NCI-H2227 treated with DMSO at 0.1 percent for 48 hours (cell line): ENCODE measurements at regions not wholly inside any gene's neighbourhood (a gene's known extent, or its start where the extent isn't known, plus 50 kb on each side); places are given as distances from the start of the nearest gene placed in this dataset.

Experiments
- DNase-seq: peaks from one replicate; lab custom pipeline; 2025; lab: John Stamatoyannopoulos, UW

- DNase-seq: no peak
These were observed 494.1 kb upstream of the ARID1B start for GRCh38 chr6:156283091-156283490.

DNA sequence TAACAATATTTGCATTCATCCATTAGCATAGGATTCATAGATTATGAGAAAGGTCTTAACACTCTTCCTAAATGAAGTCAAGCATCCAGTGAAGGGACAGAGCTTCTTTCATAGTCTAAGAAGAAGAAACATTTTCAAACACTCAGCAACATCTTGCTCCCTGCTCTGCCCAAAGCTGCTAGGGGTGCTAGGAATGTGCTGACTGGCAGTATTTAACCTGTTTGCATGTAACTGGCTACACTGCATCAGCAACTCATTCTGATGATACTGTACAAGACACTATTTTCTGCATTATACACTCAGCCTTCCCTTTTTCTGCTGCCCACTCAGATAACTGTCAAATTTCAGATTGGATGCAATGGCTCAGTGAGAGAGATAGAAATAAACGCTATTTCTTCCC, 495.1 kb upstream of the ARID1B start:
- DNase-seq: no peak

DNA sequence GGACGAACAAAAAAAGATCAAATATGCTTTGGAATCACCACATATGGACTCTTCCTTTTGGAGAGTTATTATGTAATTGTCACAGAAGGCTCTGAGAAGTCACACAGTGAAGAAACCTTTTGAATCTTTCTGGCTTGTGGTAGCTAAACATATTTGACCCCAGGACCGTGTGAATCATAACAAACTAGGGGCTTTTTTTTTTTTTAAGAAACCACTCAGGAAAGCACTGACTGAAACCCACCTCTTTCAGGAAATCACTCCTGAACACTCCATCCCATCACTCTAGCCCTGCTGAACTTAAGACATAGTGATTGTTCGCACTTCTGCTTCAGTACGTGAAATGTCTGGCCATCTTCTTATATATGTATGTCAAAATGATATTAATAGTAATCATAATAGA, 495.9 kb upstream of the ARID1B start:
- DNase-seq: no peak

DNA sequence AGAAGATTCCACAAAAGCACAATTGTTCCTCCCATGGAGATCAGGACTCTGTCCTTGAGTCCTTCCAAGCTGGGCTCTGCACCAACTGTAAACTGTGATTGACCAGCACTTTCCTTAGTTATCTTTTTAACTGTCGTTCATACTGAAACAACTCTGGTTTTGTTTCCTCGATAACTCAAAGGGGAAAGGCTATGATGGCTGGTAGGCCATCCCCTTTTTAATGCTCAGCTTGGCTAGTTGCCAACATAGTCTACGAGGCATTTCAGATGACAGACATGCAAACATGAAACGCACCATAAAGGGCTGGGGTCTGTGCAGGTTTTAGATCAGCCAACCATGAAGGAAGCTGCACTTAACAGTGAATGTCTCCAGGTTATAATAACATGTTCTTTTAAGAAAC, 497.1 kb upstream of the ARID1B start:
- DNase-seq: peak; percentile 68

- DNase-seq: peak; percentile 1
These were observed 497.8 kb upstream of the ARID1B start for GRCh38 chr6:156279261-156279969.

GRCh38 chr6:156273065-156273711, 504.0 kb upstream of the ARID1B start:
- DNase-seq: no peak

- no peak for DNase-seq
These were observed 507.3 kb upstream of the ARID1B start for GRCh38 chr6:156269751-156270369.

DNA sequence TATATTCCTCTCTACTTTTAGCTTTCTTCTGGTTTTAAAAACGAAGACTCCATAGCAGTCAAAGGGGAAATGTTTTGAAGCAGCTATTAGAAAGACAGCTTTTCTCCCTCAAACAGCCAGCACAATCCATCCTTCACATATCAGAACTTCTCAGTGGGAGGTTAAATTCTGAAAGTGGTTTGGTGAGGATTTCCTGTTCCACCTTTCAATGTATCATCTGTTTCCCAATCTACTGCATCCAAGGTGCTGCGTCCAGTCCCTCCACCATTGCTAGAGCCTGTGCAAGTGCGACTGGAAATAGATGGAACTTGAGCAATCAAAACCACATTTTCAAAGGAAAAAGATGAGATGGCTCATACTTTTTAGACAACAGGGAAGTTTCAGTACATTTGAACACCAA, 508.3 kb upstream of the ARID1B start:
- DNase-seq: no peak

GRCh38 chr6:156262014-156262413, 515.2 kb upstream of the ARID1B start:
- DNase-seq: peak; percentile 18

- no peak for DNase-seq
These were observed 516.4 kb upstream of the ARID1B start for GRCh38 chr6:156260815-156261214.

GRCh38 chr6:156258981-156259380, 518.2 kb upstream of the ARID1B start:
- no peak for DNase-seq

- no peak for DNase-seq
These were observed 521.0 kb upstream of the ARID1B start for GRCh38 chr6:156256161-156256560.

GRCh38 chr6:156254240-156254639, 522.9 kb upstream of the ARID1B start:
- no peak for DNase-seq

GRCh38 chr6:156250593-156250992, 526.6 kb upstream of the ARID1B start:
- DNase-seq: no peak

GRCh38 chr6:156242206-156242605, 535.0 kb upstream of the ARID1B start:
- no peak for DNase-seq

- no peak for DNase-seq
These were observed 546.0 kb upstream of the ARID1B start for GRCh38 chr6:156231026-156231765.

DNA sequence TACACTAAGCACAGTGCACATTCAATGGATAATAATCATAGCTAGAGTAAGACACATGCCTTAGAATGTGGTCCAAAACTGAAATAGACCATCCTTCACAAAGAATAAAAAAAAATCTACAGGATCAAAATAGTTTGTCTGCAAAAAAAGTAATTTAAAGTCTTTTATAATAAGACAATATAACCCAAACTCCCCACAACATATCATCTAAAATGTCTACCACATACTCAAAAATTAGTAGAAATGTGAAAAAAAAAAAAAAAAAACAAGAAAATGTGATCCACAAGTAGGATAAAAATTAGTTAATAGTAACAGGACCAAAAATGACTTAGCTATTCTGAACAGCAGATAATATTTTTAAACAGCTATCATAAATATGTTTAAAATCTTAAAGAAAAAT, 557.2 kb upstream of the ARID1B start:
- DNase-seq: no peak

DNA sequence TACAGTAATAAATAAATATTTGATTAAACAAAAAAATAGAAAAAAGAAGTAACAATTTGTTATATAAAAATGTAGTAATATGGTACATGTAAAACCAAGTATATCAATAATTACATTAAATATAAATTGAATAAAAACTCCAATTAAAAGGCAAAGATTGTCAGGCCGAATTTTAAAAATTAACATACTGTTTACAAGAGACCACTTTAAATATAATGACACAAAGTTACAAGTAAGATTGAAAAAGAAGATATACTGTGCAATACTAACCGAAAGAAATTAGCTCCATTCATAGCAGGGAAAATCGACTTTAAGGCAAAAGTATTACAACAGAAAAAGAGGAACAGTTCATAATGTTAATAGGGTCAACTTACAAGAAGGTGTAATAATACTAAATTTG, 571.5 kb upstream of the ARID1B start:
- no peak for DNase-seq

DNA sequence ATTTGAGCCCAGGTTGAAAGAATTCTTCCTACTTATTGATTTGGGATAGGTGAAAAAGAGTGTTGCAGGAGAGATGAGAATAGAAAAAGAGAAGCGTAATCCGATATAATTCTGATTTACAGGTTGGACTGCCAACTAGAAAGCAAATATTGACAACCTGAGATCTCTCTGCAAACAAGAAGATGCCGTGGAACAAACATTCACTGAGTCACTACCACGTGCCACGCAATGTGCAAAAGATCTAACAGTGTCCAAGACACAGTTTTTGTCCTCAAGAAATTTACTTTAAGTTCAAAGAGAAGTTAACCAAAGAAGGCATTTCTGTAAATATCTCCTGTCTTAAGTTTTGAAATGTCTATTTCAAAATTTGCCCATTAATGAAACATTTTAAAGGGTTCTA, 578.0 kb upstream of the ARID1B start:
- no peak for DNase-seq

DNA sequence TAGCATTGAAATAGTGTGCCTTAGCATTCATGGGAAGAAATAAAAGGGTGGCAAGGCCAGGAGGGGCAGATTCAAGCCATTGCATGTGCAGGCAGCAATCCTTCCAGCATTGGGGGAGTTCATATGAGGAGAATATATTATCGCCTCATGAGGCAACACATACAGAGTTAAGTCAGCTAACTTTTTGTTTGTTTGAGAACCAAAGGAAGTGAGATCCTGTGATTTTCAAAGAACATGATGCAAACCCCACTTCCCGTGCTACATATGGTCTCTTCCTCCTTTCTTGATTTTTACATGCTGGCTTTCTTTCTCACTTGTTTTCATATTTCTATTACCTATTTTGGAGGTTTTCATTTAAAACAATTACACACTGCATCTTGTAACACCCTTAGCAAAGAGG, 579.7 kb upstream of the ARID1B start:
- DNase-seq: no peak

DNA sequence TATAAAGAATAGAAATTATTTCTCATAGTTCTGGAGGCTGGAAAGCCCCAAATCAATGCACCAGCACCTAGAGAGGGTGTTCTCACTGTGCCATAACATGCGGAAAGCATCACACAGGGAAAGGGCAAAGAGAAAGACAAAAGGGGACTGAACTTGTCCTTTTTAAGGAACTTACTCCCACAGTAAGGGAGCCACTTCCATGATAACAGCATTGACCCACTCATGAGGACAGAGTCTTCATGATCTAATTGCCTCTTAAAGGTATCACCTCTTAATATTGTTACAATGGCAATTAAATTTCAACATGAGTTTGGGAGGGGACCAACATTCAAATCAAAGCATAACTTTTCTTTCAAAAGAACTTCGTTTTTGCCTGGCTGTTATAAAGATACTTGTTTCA, 582.2 kb upstream of the ARID1B start:
- no peak for DNase-seq

DNA sequence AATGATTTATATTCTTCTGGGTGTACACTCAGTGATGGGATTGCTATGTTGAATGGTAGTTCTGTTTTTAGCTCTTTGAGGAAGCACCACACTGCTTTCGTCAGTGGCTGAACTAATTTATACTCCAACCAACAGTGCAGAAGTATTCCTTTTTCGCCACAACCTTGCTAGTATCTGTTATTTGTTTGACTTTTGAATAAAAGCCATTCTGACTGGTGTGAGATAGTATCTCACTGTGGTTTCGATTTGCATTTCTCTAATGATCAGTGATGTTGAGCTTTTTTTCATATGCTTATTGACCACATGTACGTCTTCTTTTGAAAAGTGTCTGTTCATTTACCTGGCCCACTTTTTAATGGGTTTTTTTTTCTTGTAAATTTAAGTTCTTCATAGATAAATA, 583.8 kb upstream of the ARID1B start:
- DNase-seq: no peak

GRCh38 chr6:156191895-156192294, 585.3 kb upstream of the ARID1B start:
- no peak for DNase-seq
